RWPE1 (cell line): ENCODE measurements at regions not wholly inside any gene's neighbourhood (a gene's known extent, or its start where the extent isn't known, plus 50 kb on each side); places are given as distances from the start of the nearest gene placed in this dataset.

Experiments used
- CTCF ChIA-PET: fragments of 350-600 bp; sonication (Branson Sonifier 250); formaldehyde crosslinking; extraction: SDS; loops from one replicate; lab custom pipeline; 2021; lab: Yijun Ruan, JAX
- POLR2A ChIA-PET: fragments of 400-600 bp; formaldehyde crosslinking; extraction: SDS; loops from one replicate; lab custom pipeline; 2020; ENCODE audit warnings: antibody characterized with exemption; ENCODE audit not compliant: low non-redundant PET; lab: Yijun Ruan, JAX
- DNase-seq: peaks from one replicate; pipeline ENCODE4 v3.0.0; 2012; ENCODE audit warnings: low spot score
- H3K27ac ChIP-seq: fragments of 450-650 bp; 2 replicates; pipeline ENCODE4 v1.5.1; 2017
- TF ChIP-seq, protein P1 (sequence below): fragments of 450-650 bp; conservative IDR thresholded peaks from 2 replicates; pipeline ENCODE4 v1.5.1; 2017; ENCODE audit warnings: low read depth, mild to moderate bottlenecking

DNA sequence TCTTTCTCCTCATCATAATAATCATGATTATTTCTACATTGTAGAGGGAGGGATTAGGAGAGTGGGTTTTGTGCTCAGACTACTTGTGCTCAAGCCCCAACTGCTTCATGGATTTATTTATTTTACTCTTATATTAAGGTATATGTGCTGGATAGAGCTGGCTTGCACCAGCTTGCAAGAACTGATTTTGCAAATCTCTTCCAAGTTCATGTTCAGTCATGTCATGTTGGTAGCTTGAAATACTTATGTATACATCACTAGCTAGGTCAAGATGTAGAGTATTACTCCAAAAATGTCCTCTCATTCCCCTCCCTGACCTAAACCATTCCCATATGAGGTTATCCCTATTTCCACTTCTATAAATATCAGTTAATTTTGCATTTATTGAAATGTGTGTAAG lies 293.9 kb upstream of the RBMS3 start:
- ChIA-PET POLR2A (no interaction called here), CTCF (interaction anchor here (0.6 kb wide), 1 partner anchor 727 kb away, joined by 3 read pairs; no protein-coding TSS in a partner anchor)

DNA sequence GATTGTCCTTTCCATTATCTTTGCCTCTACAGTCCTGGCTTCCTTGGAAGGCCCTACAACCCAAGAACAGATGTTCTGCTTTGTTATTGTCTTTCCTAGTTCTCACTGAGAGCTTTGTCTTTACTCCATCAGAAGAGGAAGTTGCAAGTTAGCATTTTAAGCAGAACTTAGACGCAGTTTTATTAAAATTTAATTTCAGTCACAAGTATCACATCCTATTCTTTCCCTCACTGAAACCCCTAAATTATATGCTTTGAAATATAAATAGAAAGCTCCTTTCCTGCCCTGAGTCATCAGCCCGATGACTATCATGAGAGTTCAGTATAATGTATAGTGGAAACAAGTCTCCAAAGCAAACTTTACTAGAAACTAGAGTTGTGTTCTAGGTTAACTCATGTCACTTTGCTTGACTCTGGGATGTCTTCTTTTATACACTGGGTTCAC lies 291.2 kb upstream of the RBMS3 start:
- no peak for DNase-seq
- CTCF ChIA-PET = no interaction called here
- TF ChIP-seq, protein P1, sequence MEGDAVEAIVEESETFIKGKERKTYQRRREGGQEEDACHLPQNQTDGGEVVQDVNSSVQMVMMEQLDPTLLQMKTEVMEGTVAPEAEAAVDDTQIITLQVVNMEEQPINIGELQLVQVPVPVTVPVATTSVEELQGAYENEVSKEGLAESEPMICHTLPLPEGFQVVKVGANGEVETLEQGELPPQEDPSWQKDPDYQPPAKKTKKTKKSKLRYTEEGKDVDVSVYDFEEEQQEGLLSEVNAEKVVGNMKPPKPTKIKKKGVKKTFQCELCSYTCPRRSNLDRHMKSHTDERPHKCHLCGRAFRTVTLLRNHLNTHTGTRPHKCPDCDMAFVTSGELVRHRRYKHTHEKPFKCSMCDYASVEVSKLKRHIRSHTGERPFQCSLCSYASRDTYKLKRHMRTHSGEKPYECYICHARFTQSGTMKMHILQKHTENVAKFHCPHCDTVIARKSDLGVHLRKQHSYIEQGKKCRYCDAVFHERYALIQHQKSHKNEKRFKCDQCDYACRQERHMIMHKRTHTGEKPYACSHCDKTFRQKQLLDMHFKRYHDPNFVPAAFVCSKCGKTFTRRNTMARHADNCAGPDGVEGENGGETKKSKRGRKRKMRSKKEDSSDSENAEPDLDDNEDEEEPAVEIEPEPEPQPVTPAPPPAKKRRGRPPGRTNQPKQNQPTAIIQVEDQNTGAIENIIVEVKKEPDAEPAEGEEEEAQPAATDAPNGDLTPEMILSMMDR = no peak
- H3K27ac ChIP-seq = no peak overlapping the region
- POLR2A ChIA-PET = no interaction called here

More for the DNA sequence above, 293.9 kb upstream of the RBMS3 start:
- DNase-seq = no peak
- no peak overlapping the region for H3K27ac ChIP-seq
- TF ChIP-seq, protein P1 = no peak

DNA sequence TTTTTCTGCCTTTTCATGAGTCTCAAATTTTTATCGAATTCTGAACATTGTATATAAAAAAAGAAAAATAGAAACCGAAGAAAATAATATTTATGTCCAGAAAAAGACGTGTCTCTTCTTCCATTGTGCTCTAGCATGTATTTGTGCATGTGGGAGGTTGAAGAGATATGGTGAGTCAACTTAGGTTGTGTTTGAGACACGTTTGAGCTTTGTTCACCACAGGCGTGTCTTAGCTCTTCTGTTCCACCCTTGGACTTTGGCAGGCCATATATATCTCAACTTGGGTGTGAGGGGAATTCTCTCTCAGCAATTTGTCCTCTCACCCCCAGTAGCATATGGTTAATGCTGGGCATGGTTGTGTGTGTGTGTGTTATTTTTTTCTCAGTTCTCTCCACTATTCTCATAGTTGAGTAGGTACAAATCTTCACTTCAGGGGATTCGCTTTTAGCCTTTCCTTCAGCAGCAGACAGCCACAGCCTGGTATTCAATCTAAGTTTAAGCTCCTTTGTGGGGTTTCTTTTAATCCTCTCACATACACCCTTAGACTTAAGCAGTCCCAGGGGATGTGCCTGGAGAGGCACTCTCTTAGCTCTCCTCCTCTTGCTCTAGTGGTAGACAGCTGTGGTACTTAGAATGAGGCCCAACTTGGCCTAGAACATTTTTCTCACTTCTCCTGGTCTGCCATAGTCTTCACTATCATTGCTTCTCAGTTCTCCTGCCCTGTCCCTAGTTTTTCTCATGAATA lies 286.5 kb upstream of the RBMS3 start:
- no peak overlapping the region for H3K27ac ChIP-seq
- DNase-seq = no peak
- ChIA-PET POLR2A (no interaction called here), CTCF (no interaction called here)
- TF ChIP-seq, protein P1 = no peak

- no peak for DNase-seq
- ChIA-PET CTCF (no interaction called here), POLR2A (no interaction called here)
- H3K27ac ChIP-seq = no peak overlapping the region
- TF ChIP-seq, protein P1 = no peak
These were observed 275.8 kb upstream of the RBMS3 start for GRCh38 chr3:29004885-29005599.

- H3K27ac ChIP-seq = no peak overlapping the region
- no peak for DNase-seq
- POLR2A ChIA-PET = no interaction called here
- TF ChIP-seq, protein P1 = no peak
- CTCF ChIA-PET = no interaction called here
These were observed 275.0 kb upstream of the RBMS3 start for GRCh38 chr3:29005862-29006261.

DNA sequence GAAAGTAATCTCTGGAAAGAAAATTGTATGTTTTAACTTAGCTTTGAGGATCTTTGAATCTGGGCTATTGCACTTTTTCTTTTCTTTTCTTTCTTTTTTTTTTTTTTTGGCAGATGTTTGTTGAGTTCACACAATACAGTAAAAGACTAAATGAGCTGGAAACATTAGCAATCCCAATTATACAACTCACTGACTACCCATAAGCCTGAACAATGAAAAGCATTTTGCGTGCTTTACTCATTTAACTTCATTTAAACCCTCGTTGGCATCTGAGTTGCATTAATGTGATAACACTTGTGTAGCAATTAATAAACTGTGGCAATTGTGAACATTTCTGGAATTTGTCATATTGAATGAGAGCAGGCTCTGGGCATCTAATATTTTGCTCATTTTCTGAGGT lies 269.4 kb upstream of the RBMS3 start:
- DNase-seq = no peak
- TF ChIP-seq, protein P1 = no peak
- POLR2A ChIA-PET = no interaction called here
- no peak overlapping the region for H3K27ac ChIP-seq
- CTCF ChIA-PET = no interaction called here
